HepG2 (cell line): ENCODE measurements at regions not wholly inside any gene's neighbourhood (a gene's known extent, or its start where the extent isn't known, plus 50 kb on each side); places are given as distances from the start of the nearest gene placed in this dataset.

Experiments used
- ATAC-seq: fragments of 200-7000 bp; cut with Tn5 transposase; 3 replicates; pipeline ENCODE4 v1.9.1; 2020; ENCODE audit warnings: mild to moderate bottlenecking, moderate library complexity
- BruUV-seq: library from RNA; stranded (reverse); fragments of 400-500 nt; replicated peaks from 2 replicates; lab custom pipeline; 2021; lab: Mats Ljungman, UMichigan
- CTCF ChIA-PET: fragments of 300-600 bp; formaldehyde crosslinking; extraction: SDS; loops from one replicate; lab custom pipeline; 2021; ENCODE audit warnings: low total read pairs, inconsistent platforms, low intra/inter-chr PET ratio; lab: Yijun Ruan, JAX
- POLR2A ChIA-PET: fragments of 350-600 bp; sonication (Branson Sonifier 250); formaldehyde crosslinking; loops from one replicate; lab custom pipeline; 2020; ENCODE audit warnings: antibody characterized with exemption, inconsistent platforms; lab: Yijun Ruan, JAX
- DNase-seq: peaks from one replicate; pipeline ENCODE4 v3.0.0-alpha.2; 2015; ENCODE audit warnings: low spot score
- FAIRE-seq: peaks from 3 replicates; lab custom pipeline; 2011; peaks lifted over from hg19 to GRCh38; lab: Jason Lieb, UNC
- H2AFZ ChIP-seq: one replicate; pipeline ENCODE4 v1.6.1; 2011; ENCODE audit warnings: low read length, inconsistent platforms
- H3K27ac ChIP-seq: fragments of 300-600 bp; 3 replicates; pipeline ENCODE4 v1.8.0; 2011; ENCODE audit warnings: mixed run types, mild to moderate bottlenecking, mixed read lengths, low read length, inconsistent platforms; ENCODE audit not compliant: insufficient read depth; ENCODE audit errors: extremely low read length
- H3K27me3 ChIP-seq, 2 experiments: fragments of 200-600 bp in 1 of 2; 2 replicates in 1 of 2; 3 replicates in 1 of 2; pipeline versions ENCODE4 v1.6.0 to v1.8.0; 2011; ENCODE audit warnings: low read length in 2 of 2, mild to moderate bottlenecking in 2 of 2, moderate library complexity in 2 of 2, inconsistent platforms in 1 of 2; ENCODE audit not compliant: insufficient read depth in 2 of 2, control insufficient read depth in 1 of 2
- H3K36me3 ChIP-seq, 2 experiments: fragments of 200-600 bp in 1 of 2; replicated peaks in 1 of 2; 2 replicates in 1 of 2; 3 replicates in 1 of 2; pipeline versions ENCODE4 v1.5.1 to v1.8.0; 2011; ENCODE audit warnings: low read length in 2 of 2, inconsistent platforms in 1 of 2; ENCODE audit not compliant: insufficient read depth in 2 of 2, control insufficient read depth in 1 of 2
- H3K4me1 ChIP-seq: 2 replicates; pipeline ENCODE4 v1.5.1; 2012; ENCODE audit warnings: low read length, inconsistent platforms; ENCODE audit not compliant: insufficient read depth
- H3K4me2 ChIP-seq: 2 replicates; pipeline ENCODE4 v1.6.0; 2011; ENCODE audit warnings: low read depth, low read length, inconsistent platforms
- H3K4me3 ChIP-seq, 3 experiments: fragments of 200-600 bp in 1 of 3; sonication (generic), shearing (Covaris generic) in 1 of 3; replicated peaks in 1 of 3; 2 replicates each; pipeline ENCODE4 v1.5.1; 2011 to 2016; ENCODE audit warnings: low read length in 3 of 3, inconsistent platforms in 2 of 3, low read depth in 2 of 3, mild to moderate bottlenecking in 2 of 3, control low read depth in 1 of 3, mixed read lengths in 1 of 3; ENCODE audit not compliant: insufficient read depth in 1 of 3
- H3K79me2 ChIP-seq: one replicate; pipeline ENCODE4 v1.6.1; 2011; ENCODE audit warnings: low read length, inconsistent platforms; ENCODE audit not compliant: insufficient read depth
- H3K9ac ChIP-seq: 2 replicates; pipeline ENCODE4 v1.6.0; 2011; ENCODE audit warnings: mild to moderate bottlenecking, low read depth, low read length, inconsistent platforms; ENCODE audit not compliant: insufficient read depth
- H3K9me3 ChIP-seq: 2 replicates; pipeline ENCODE4 v1.5.1; 2012; ENCODE audit warnings: mild to moderate bottlenecking, low read length
- H4K20me1 ChIP-seq: 2 replicates; pipeline ENCODE4 v1.6.0; 2011; ENCODE audit warnings: inconsistent platforms, mild to moderate bottlenecking, low read length, moderate library complexity; ENCODE audit not compliant: insufficient read depth
- ATF3 ChIP-seq: sonication (generic); formaldehyde crosslinking; IDR thresholded peaks from 2 replicates; pipeline ENCODE4 v1.4.0; 2020; ENCODE audit warnings: missing genetic modification reagents
- CREB3 ChIP-seq: sonication (generic); formaldehyde crosslinking; IDR thresholded peaks from 2 replicates; pipeline ENCODE4 v1.5.0; 2020; ENCODE audit warnings: missing genetic modification reagents
- LCORL ChIP-seq, 2 experiments: fragments of 450-650 bp in 1 of 2; sonication (generic) in 1 of 2; formaldehyde crosslinking in 1 of 2; IDR thresholded peaks; 2 replicates each; pipeline versions ENCODE4 v1.5.0 to v1.6.1; 2017 to 2020; ENCODE audit warnings: antibody characterized with exemption in 1 of 2, missing genetic modification reagents in 1 of 2
- ZFP91 ChIP-seq: sonication (generic); formaldehyde crosslinking; IDR thresholded peaks from 2 replicates; pipeline ENCODE4 v1.9.0; 2022; ENCODE audit warnings: missing genetic modification reagents, mild to moderate bottlenecking, borderline replicate concordance
- WGBS: methylation state at CpG from one replicate; pipeline ENCODE4 v1.1.6; 2017; ENCODE audit warnings: low lambda C conversion rate; 5-methylcytosine and 5-hydroxymethylcytosine counted together
- in situ Hi-C: cut with HindIII; loops from 2 replicates; pipeline ENCODE4 v1.10.0; 2017; ENCODE audit warnings: low pct_unique_long_range_greater_than_20kb; ENCODE audit not compliant: extremely low pct_ligation_motif_present
- intact Hi-C: fragments of 100-400 bp; cut with micrococcal nuclease; formaldehyde crosslinking; loops from one replicate; pipeline ENCODE4 v1.10.0; 2022; ENCODE audit not compliant: unreplicated experiment

- Histone ChIP-seq H3K4me3 (no peak overlapping the region), H3K27me3 (peaks cover 0 to 12% of the 10 kb centered on the region in 2 experiments; a peak in 2 of 5 replicates), H3K36me3 (no peaks in the 10 kb centered on the region), H4K20me1 (no peaks in the 10 kb centered on the region), H3K4me1 (peaks cover 15% of the 10 kb centered on the region), H3K79me2 (no peaks in the 10 kb centered on the region), H3K9ac (no peak overlapping the region), H3K27ac (no peak overlapping the region), H3K9me3 (no peaks in the 10 kb centered on the region), H2AFZ (no peak overlapping the region), H3K4me2 (no peak overlapping the region)
- no peak for FAIRE-seq
- ChIA-PET CTCF (no interaction called here), POLR2A (no interaction called here)
- no peak for DNase-seq
- ATAC-seq = no peak
- 8% methylated on average over 3 of the region's 3 CpGs for WGBS
- TF ChIP-seq ZFP91 (CRISPR knock-in tag) (no peak), ATF3 (CRISPR knock-in tag) (no peak)
- intact Hi-C loops = no loop called here
- in situ Hi-C loops = no loop called here
- BruUV-seq = no TSS peak
Measured at GRCh38 chr18:22473366-22473765, 55.7 kb upstream of the CTAGE1 start.

- no peaks in the 10 kb centered on the region for H3K9me3 ChIP-seq
- no TSS peak for BruUV-seq
- intact Hi-C loops = no loop called here
- no peak overlapping the region for H2AFZ ChIP-seq
- no peak overlapping the region for H3K4me2 ChIP-seq
- ChIA-PET CTCF (no interaction called here), POLR2A (no interaction called here)
- in situ Hi-C loops = no loop called here
- H3K4me1 ChIP-seq = peaks cover 8% of the 10 kb centered on the region
- no peak for FAIRE-seq
- TF ChIP-seq CREB3 = no peak
- TF ChIP-seq LCORL (IDR thresholded peaks at IDR 0.05) = peak; percentile 64; the same call in 1 of the 2 replicates
- no peak for TF ChIP-seq LCORL (CRISPR knock-in tag; IDR thresholded peaks at IDR 0.05)
- H4K20me1 ChIP-seq = no peaks in the 10 kb centered on the region
- H3K9ac ChIP-seq = no peak overlapping the region
- no peak for ATAC-seq
- H3K79me2 ChIP-seq = no peaks in the 10 kb centered on the region
- 43% methylated on average over 7 of the region's 7 CpGs for WGBS
- no peaks in the 10 kb centered on the region for H3K36me3 ChIP-seq
- peaks cover 0 to 12% of the 10 kb centered on the region in 2 experiments; a peak in 2 of 5 replicates for H3K27me3 ChIP-seq
- H3K4me3 ChIP-seq = no peak overlapping the region
- no peak overlapping the region for H3K27ac ChIP-seq
- no peak for DNase-seq
Measured at GRCh38 chr18:22475426-22476100, 57.8 kb upstream of the CTAGE1 start.
